GM12878 (cell line): ENCODE measurements at regions not wholly inside any gene's neighbourhood (a gene's known extent, or its start where the extent isn't known, plus 50 kb on each side); places are given as distances from the start of the nearest gene placed in this dataset.

ENCODE experiments used
- ATAC-seq: fragments of 200-7000 bp; cut with Tn5 transposase; 3 replicates; pipeline ENCODE4 v1.9.1; 2020; ENCODE audit warnings: mild to moderate bottlenecking, moderate library complexity
- BruUV-seq: library from RNA; stranded (reverse); fragments of 400-500 nt; replicated peaks from 2 replicates; lab custom pipeline; 2021; lab: Mats Ljungman, UMichigan
- CTCF ChIA-PET: fragments of 300-600 bp; sonication (Branson Sonifier 250); formaldehyde crosslinking; extraction: SDS; loops from one replicate; lab custom pipeline; 2021; ENCODE audit warnings: inconsistent platforms; lab: Yijun Ruan, JAX
- POLR2A ChIA-PET: fragments of 350-600 bp; formaldehyde crosslinking; extraction: SDS; loops from one replicate; lab custom pipeline; 2021; ENCODE audit warnings: inconsistent platforms; lab: Charles Lee
- RAD21 ChIA-PET: fragments of 300-600 bp; sonication (Branson Sonifier 250); formaldehyde crosslinking; loops from one replicate; lab custom pipeline; 2023; ENCODE audit warnings: antibody characterized with exemption; ENCODE audit not compliant: unreplicated experiment; lab: Charles Lee
- SMC1A ChIA-PET: fragments of 300-600 bp; sonication (Branson Sonifier 250); formaldehyde crosslinking; loops from one replicate; lab custom pipeline; 2023; ENCODE audit not compliant: unreplicated experiment, uncharacterized antibody; lab: Charles Lee
- DNase-seq: peaks from one replicate; pipeline ENCODE4 v3.0.0-alpha.2; 2011; ENCODE audit warnings: low read depth, low spot score
- FAIRE-seq: peaks from 3 replicates; lab custom pipeline; 2011; peaks lifted over from hg19 to GRCh38; lab: Jason Lieb, UNC
- H2AFZ ChIP-seq: 2 replicates; pipeline ENCODE4 v1.6.0; 2011; ENCODE audit warnings: low read depth, low read length, control low read depth; ENCODE audit not compliant: control insufficient read depth
- H3K27ac ChIP-seq: 2 replicates; pipeline ENCODE4 v1.5.1; 2011; ENCODE audit warnings: control low read depth; ENCODE audit not compliant: control insufficient read depth, insufficient read depth
- H3K27me3 ChIP-seq, 2 experiments: replicated peaks in 1 of 2; 2 replicates each; pipeline versions ENCODE4 v1.6.0 to v1.6.1; 2011; ENCODE audit warnings: low read length in 1 of 2; ENCODE audit not compliant: control insufficient read depth in 2 of 2, insufficient read depth in 2 of 2
- H3K36me3 ChIP-seq, 2 experiments: 2 replicates each; pipeline ENCODE4 v1.5.1; 2011; ENCODE audit warnings: low read length in 1 of 2; ENCODE audit not compliant: control insufficient read depth in 2 of 2, insufficient read depth in 2 of 2
- H3K4me1 ChIP-seq: 2 replicates; pipeline ENCODE4 v1.6.1; 2011; ENCODE audit warnings: mild to moderate bottlenecking, low read length, moderate library complexity, mixed read lengths; ENCODE audit not compliant: control insufficient read depth, insufficient read depth
- H3K4me2 ChIP-seq: 2 replicates; pipeline ENCODE4 v1.6.0; 2011; ENCODE audit warnings: control low read depth; ENCODE audit not compliant: control insufficient read depth, insufficient read depth
- H3K4me3 ChIP-seq: fragments of 200-600 bp; sonication (generic); 2 replicates; pipeline ENCODE4 v1.5.1; 2016
- H3K79me2 ChIP-seq: 2 replicates; pipeline ENCODE4 v1.6.0; 2011; ENCODE audit warnings: low read length; ENCODE audit not compliant: control insufficient read depth, insufficient read depth
- H3K9ac ChIP-seq: 2 replicates; pipeline ENCODE4 v1.8.0; 2011; ENCODE audit warnings: low read length, control low read depth, mixed read lengths; ENCODE audit not compliant: control insufficient read depth, insufficient read depth
- H3K9me3 ChIP-seq: replicated peaks from 3 replicates; pipeline ENCODE4 v1.5.1; 2011; ENCODE audit warnings: mild to moderate bottlenecking, low read length; ENCODE audit not compliant: control insufficient read depth, insufficient read depth
- H4K20me1 ChIP-seq: 2 replicates; pipeline ENCODE4 v1.6.0; 2011; ENCODE audit not compliant: control insufficient read depth, insufficient read depth
- CUX1 ChIP-seq: IDR thresholded peaks from 2 replicates; pipeline ENCODE4 v1.6.1; 2012; ENCODE audit warnings: improper control_type of control experiment, low read depth, low read length; ENCODE audit not compliant: insufficient replicate concordance
- RAD21 ChIP-seq: IDR thresholded peaks from 2 replicates; pipeline ENCODE4 v1.6.1; 2011; ENCODE audit warnings: mild to moderate bottlenecking, low read depth, low read length, moderate library complexity; ENCODE audit not compliant: insufficient read depth
- SP1 ChIP-seq: IDR thresholded peaks from one replicate; pipeline ENCODE4 v1.6.1; 2011; ENCODE audit warnings: low read depth, low read length
- WGBS: methylation state at CpG from one replicate; pipeline ENCODE4 v1.1.6; 2016; ENCODE audit warnings: low lambda C conversion rate; ENCODE audit not compliant: insufficient replicate concordance, insufficient coverage; ENCODE audit errors: missing lambda C conversion rate; 5-methylcytosine and 5-hydroxymethylcytosine counted together
- in situ Hi-C: fragments of 300-500 bp; cut with MboI; formaldehyde crosslinking; loops from 9 replicates; pipeline ENCODE4 v1.14.3; 2018; ENCODE audit warnings: mixed read lengths
- intact Hi-C: fragments of 100-400 bp; cut with micrococcal nuclease; formaldehyde crosslinking; loops from one replicate; pipeline ENCODE4 v1.14.2; 2022; ENCODE audit not compliant: unreplicated experiment
- TF ChIP-seq, protein P1 (sequence below): IDR thresholded peaks from 2 replicates; pipeline ENCODE4 v1.6.1; 2011; ENCODE audit warnings: borderline replicate concordance, low read depth, mild to moderate bottlenecking, moderate library complexity, mixed read lengths, low read length; ENCODE audit not compliant: insufficient read depth; ENCODE audit errors: extremely low read length

- TF ChIP-seq, protein P1, sequence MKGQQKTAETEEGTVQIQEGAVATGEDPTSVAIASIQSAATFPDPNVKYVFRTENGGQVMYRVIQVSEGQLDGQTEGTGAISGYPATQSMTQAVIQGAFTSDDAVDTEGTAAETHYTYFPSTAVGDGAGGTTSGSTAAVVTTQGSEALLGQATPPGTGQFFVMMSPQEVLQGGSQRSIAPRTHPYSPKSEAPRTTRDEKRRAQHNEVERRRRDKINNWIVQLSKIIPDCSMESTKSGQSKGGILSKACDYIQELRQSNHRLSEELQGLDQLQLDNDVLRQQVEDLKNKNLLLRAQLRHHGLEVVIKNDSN: no peak
- TF ChIP-seq RAD21 (no peak), CUX1 (no peak), SP1 (no peak)
- Histone ChIP-seq H3K4me1 (no peaks in the 10 kb centered on the region), H3K27ac (no peak overlapping the region), H2AFZ (no peak overlapping the region), H4K20me1 (no peaks in the 10 kb centered on the region), H3K9ac (no peak overlapping the region), H3K36me3 (no peaks in the 10 kb centered on the region), H3K9me3 (no peaks in the 10 kb centered on the region), H3K27me3 (peaks cover 0 to 3% of the 10 kb centered on the region in 2 experiments; a peak in 1 of 4 replicates), H3K4me2 (no peak overlapping the region), H3K79me2 (no peaks in the 10 kb centered on the region), H3K4me3 (no peak overlapping the region)
- in situ Hi-C loops: no loop called here
- DNase-seq (no peak), ATAC-seq (no peak), FAIRE-seq (no peak)
- ChIA-PET POLR2A (no interaction called here), SMC1A (no interaction called here), RAD21 (no interaction called here), CTCF (no interaction called here)
- BruUV-seq: no TSS peak
- intact Hi-C loops: no loop called here
- 15% methylated on average over 4 of the region's 4 CpGs for WGBS
Measured at GRCh38 chrX:42497356-42497755, 280.6 kb downstream of the PPP1R2C start.
